ENCODE measurements at regions not wholly inside any gene's neighbourhood (a gene's known extent, or its start where the extent isn't known, plus 50 kb on each side); places are given as distances from the start of the nearest gene placed in this dataset.

DNA sequence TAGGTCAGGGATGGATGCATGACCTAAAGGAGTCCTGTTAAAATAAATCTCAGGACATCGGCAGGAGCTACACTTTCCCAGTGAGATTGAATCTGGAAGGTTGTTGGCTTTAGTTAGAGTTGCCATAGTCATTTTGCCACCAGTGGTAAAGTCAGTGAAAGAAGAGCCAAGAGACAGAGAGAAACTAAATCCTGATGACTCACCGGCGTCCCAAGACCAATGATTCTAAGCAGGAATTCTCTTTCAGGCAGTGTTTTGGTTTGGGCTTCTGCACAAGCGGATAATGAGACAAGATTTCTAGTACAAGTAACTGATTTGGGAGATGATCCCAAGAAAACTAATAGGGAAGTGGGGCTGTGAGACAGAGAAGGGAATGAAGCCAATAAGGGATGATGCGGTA lies 88.8 kb upstream of the ETS2 start:
- no peak for TF ChIP-seq EZH2 (IDR thresholded peaks at IDR 0.05; ENCODE audit: borderline replicate concordance, low read depth, low read length, severe bottlenecking)
- TF ChIP-seq, protein P1, sequence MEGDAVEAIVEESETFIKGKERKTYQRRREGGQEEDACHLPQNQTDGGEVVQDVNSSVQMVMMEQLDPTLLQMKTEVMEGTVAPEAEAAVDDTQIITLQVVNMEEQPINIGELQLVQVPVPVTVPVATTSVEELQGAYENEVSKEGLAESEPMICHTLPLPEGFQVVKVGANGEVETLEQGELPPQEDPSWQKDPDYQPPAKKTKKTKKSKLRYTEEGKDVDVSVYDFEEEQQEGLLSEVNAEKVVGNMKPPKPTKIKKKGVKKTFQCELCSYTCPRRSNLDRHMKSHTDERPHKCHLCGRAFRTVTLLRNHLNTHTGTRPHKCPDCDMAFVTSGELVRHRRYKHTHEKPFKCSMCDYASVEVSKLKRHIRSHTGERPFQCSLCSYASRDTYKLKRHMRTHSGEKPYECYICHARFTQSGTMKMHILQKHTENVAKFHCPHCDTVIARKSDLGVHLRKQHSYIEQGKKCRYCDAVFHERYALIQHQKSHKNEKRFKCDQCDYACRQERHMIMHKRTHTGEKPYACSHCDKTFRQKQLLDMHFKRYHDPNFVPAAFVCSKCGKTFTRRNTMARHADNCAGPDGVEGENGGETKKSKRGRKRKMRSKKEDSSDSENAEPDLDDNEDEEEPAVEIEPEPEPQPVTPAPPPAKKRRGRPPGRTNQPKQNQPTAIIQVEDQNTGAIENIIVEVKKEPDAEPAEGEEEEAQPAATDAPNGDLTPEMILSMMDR (IDR thresholded peaks at IDR 0.05; ENCODE audit: borderline replicate concordance, extremely low read depth, low read length, poor library complexity, severe bottlenecking): no peak

Measured in DND-41 (cell line).